Choroid plexus epithelial cell (primary cell): ENCODE measurements at regions not wholly inside any gene's neighbourhood (a gene's known extent, or its start where the extent isn't known, plus 50 kb on each side); places are given as distances from the start of the nearest gene placed in this dataset.

Source experiments
- DNase-seq: peaks from one replicate; pipeline ENCODE4 v3.0.0-alpha.2; 2010; ENCODE audit warnings: low read depth
- H3K4me3 ChIP-seq: 2 replicates; pipeline ENCODE4 v1.5.1; 2011; ENCODE audit warnings: low read depth, mild to moderate bottlenecking, control low read depth, low read length, moderate library complexity
- CTCF ChIP-seq: conservative IDR thresholded peaks from 2 replicates; pipeline ENCODE4 v1.5.1; 2011; ENCODE audit warnings: low read depth, mild to moderate bottlenecking, control low read depth, inconsistent platforms, low read length, moderate library complexity

- no peak for DNase-seq
- no peak for TF ChIP-seq CTCF
- H3K4me3 ChIP-seq: no peak overlapping the region
Measured at GRCh38 chr1:239031310-239031709, 355.1 kb upstream of the CHRM3 start.

DNA sequence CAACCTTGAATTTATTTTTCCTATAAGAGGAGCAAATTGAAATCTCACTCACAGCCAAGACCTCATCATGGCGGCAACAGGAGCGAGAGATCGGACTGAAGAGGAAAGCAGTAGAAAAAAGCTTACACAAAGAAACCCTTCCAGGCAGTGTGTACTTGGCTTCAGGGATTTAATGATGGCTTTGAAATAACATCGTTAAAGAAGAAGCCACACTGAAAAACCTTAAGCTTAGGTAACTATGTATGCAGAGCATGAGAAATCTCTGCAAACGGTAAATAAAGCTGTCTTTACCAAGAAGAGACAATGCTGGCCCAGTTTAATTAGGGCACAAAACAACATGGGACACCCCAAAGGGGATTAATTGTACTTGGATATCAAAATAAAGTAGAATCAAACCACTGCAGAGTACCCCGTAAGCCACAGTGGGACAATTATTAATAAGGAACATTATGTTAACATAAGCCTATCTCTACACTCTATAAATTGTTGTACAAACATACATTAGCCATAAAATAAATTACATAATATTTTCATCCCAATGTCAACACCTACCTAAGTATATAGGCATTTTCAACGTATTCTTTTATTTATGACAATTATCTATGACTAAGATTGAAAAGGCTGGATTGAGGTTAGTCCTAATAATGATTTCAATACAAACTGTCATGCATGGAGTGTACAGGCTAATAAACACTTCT lies 360.2 kb upstream of the CHRM3 start:
- H3K4me3 ChIP-seq: no peak overlapping the region
- TF ChIP-seq CTCF: no peak
- DNase-seq: no peak

DNA sequence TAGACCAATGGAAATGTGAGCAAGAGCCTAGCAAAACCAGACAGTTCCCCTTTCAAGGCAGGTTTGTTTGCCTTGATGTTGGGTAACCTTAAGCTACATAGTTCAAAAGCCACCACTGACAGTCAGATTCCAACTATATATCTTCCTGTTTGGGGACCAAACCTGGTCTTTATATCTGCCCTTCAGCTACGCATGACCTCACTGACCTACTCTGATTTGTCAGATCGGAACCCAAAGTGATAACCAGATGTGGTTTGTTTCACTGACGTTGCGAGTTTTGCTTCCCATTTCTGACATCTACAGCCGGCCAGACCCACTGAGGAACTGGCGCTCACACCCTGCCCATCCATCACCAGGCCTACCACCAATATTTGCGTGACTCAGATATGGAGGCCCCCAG lies 361.1 kb upstream of the CHRM3 start:
- DNase-seq: no peak
- TF ChIP-seq CTCF: no peak

DNA sequence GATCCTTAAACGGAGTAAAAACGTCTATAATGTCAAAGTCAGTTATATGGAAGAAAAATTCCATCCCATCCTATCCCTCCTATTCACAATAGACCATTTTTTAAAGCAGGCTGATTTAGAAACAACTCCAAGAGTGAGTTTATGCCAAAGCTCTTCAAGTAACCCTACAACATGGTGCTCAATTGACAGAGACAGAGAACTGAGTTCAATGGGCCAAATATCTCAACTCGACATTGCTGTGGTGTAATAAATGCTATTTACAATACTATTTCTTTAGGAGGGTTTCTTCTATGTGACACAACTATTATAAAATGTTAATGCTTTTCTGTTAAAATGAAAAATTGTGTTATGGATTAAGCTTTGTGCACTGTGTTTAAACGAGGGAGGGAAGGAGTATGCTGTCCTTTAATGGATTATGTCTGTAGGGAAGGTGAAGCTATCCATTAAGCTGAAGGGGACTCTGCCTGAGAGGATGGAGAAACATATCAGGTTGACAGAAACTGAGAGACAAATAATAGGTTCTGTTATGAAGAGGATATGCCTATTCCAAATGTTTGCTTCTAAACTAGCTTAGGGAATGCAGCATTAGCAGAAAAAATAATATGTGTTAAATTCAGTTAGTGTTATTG lies 362.5 kb upstream of the CHRM3 start:
- TF ChIP-seq CTCF: no peak
- no peak for DNase-seq
- no peak overlapping the region for H3K4me3 ChIP-seq

More for the DNA sequence above, 361.1 kb upstream of the CHRM3 start:
- H3K4me3 ChIP-seq: no peak overlapping the region

GRCh38 chr1:239016337-239016736 lies 370.0 kb upstream of the CHRM3 start:
- no peak for DNase-seq
- no peak overlapping the region for H3K4me3 ChIP-seq
- TF ChIP-seq CTCF: no peak

DNA sequence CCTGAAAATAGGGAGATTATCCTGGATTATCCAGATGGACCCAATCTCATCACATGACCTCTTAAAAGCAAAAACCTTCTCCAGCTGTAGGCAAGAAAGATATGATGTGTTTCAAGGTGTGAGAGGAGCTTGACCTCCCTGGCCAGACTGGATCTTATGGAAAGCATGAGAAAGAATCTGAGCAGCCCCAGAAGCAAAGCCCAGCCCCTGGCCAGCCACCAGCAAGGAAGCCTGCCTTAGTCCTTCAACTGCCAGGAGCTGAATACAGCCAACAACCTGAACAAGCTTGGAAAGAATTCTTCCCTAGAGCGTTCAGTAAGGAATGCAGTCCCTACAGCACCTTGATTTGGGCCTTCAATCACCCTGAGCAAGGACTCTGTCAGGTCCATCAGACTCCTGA lies 375.0 kb upstream of the CHRM3 start:
- no peak for DNase-seq
- no peak overlapping the region for H3K4me3 ChIP-seq
- no peak for TF ChIP-seq CTCF

- TF ChIP-seq CTCF: no peak
- no peak for DNase-seq
- no peak overlapping the region for H3K4me3 ChIP-seq
Measured at GRCh38 chr1:239008568-239008967, 377.8 kb upstream of the CHRM3 start.
